Gastrocnemius medialis (tissue), 4 donors: ENCODE measurements at regions not wholly inside any gene's neighbourhood (a gene's known extent, or its start where the extent isn't known, plus 50 kb on each side); places are given as distances from the start of the nearest gene placed in this dataset.

Experiments used
- ATAC-seq, 2 donors: fragments of 150-250 bp; one replicate each; pipeline ENCODE4 v1.9.1; 2016
- DNase-seq, 2 donors: peaks; one replicate each; pipeline ENCODE4 v3.0.0-alpha.2; 2019
- H3K27ac ChIP-seq, 4 donors: fragments of 200-600 bp; sonication (generic); 1 replicate in 1 of 4; 2 replicates in 3 of 4; pipeline ENCODE4 v1.5.1; 2016 to 2018; ENCODE audit warnings: mild to moderate bottlenecking in 2 of 4, moderate library complexity in 1 of 4
- H3K27me3 ChIP-seq, 3 donors: fragments of 200-600 bp; sonication (generic) in 2 of 3; 1 replicate in 1 of 3; 2 replicates in 2 of 3; pipeline versions ENCODE4 v1.5.1 to v1.6.0; 2016 to 2019; ENCODE audit warnings: mild to moderate bottlenecking in 1 of 3, moderate library complexity in 1 of 3
- H3K36me3 ChIP-seq, 2 donors: fragments of 200-600 bp; sonication (generic) in 1 of 2; one replicate each; pipeline ENCODE4 v1.5.1; 2017 to 2018
- H3K4me1 ChIP-seq, 2 donors: fragments of 200-600 bp; sonication (generic) in 1 of 2; one replicate each; pipeline ENCODE4 v1.5.1; 2016 to 2017; ENCODE audit warnings: mild to moderate bottlenecking in 2 of 2
- H3K4me3 ChIP-seq, 4 donors: fragments of 200-600 bp; sonication (generic) in 3 of 4; 1 replicate in 1 of 4; 2 replicates in 3 of 4; pipeline ENCODE4 v1.5.1; 2016 to 2019; ENCODE audit warnings: mild to moderate bottlenecking in 2 of 4
- H3K9me3 ChIP-seq, 3 donors: fragments of 200-600 bp; sonication (generic) in 2 of 3; 1 replicate in 1 of 3; 2 replicates in 2 of 3; pipeline ENCODE4 v1.5.1; 2016 to 2019
- CTCF ChIP-seq, 5 experiments: fragments of 450-650 bp in 3 of 5; fragments of 200-600 bp in 2 of 5; sonication (generic) in 2 of 5; IDR thresholded peaks in 4 of 5; conservative IDR thresholded peaks in 1 of 5; 1 replicate in 4 of 5; 2 replicates in 1 of 5; pipeline ENCODE4 v1.5.1; 2016 to 2019; ENCODE audit warnings: antibody characterized with exemption in 5 of 5, mild to moderate bottlenecking in 3 of 5, moderate library complexity in 3 of 5
- POLR2A ChIP-seq, 2 donors: fragments of 450-650 bp; IDR thresholded peaks; one replicate each; pipeline ENCODE4 v1.6.1; 2017; ENCODE audit warnings: antibody characterized with exemption in 2 of 2, mild to moderate bottlenecking in 2 of 2, moderate library complexity in 2 of 2
- in situ Hi-C, 4 donors: fragments of 200-750 bp; cut with MboI; loops; one replicate each; pipeline versions ENCODE4 v1.15.0 to v1.8.0; 2017; ENCODE audit warnings: low sequenced_read_pairs in 4 of 4
- intact Hi-C: fragments of 100-400 bp; cut with DNase I; formaldehyde crosslinking; loops from one replicate; pipeline ENCODE4 v1.15.1; 2023; ENCODE audit warnings: low total_unique reads

GRCh38 chr5:34570721-34571676 is 85.1 kb upstream of the RAI14 start:
- intact Hi-C loops (no loop called here), in situ Hi-C loops (no loop called here)

GRCh38 chr5:34571677-34572041 is 84.5 kb upstream of the RAI14 start:
- no peaks in the 10 kb centered on the region for H3K4me1 ChIP-seq
- in situ Hi-C loops (no loop called here), intact Hi-C loops (no loop called here)
- TF ChIP-seq CTCF (IDR thresholded peaks at IDR 0.05 in 4 of 5, conservative IDR thresholded peaks at IDR 0.05 in 1 of 5) = no peak
- no peak for TF ChIP-seq POLR2A (IDR thresholded peaks at IDR 0.05)
- no peaks in the 10 kb centered on the region for H3K27me3 ChIP-seq
- DNase-seq = no peak
- H3K27ac ChIP-seq = no peak overlapping the region
- no peak overlapping the region for H3K4me3 ChIP-seq
- H3K36me3 ChIP-seq = no peaks in the 10 kb centered on the region
- H3K9me3 ChIP-seq = no peaks in the 10 kb centered on the region
- no peak for ATAC-seq

More at GRCh38 chr5:34570721-34571676, 85.1 kb upstream of the RAI14 start:
- ATAC-seq (no peak), DNase-seq (no peak)
- no peaks in the 10 kb centered on the region for H3K9me3 ChIP-seq
- H3K4me3 ChIP-seq = no peak overlapping the region
- H3K27me3 ChIP-seq = no peaks in the 10 kb centered on the region
- H3K36me3 ChIP-seq = no peaks in the 10 kb centered on the region
- no peak overlapping the region for H3K27ac ChIP-seq
- H3K4me1 ChIP-seq = no peaks in the 10 kb centered on the region
- TF ChIP-seq POLR2A (IDR thresholded peaks at IDR 0.05) = no peak
- no peak for TF ChIP-seq CTCF (IDR thresholded peaks at IDR 0.05 in 4 of 5, conservative IDR thresholded peaks at IDR 0.05 in 1 of 5)

DNA sequence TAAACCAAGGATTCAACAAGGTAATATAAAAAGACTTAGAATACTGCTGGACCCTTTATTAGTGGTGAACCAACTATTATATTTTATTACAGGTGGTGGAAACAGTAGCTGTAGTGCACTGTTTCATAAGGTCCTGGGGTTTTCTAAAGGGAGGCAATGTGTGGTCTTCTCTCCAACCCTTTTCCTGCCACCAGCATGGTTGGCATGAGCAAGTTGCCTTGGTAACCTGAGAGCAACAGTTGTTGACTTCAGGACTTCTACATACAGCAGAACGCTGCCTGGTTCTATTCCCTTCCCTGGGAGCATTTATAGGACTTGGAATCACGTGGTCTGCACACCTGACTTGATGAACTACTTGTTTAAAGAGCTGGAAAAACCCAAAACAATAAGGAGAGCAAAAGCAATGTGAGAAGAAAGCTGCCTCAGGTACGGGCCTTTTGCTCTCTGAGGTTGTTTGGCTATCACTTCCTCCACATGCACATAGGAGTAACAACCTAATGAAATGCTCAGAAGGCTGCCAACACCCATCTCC is 81.1 kb upstream of the RAI14 start:
- DNase-seq = no peak
- no peaks in the 10 kb centered on the region for H3K4me1 ChIP-seq
- in situ Hi-C loops = no loop called here
- no peaks in the 10 kb centered on the region for H3K9me3 ChIP-seq
- no peak for ATAC-seq
- H3K36me3 ChIP-seq = no peaks in the 10 kb centered on the region
- intact Hi-C loops = no loop called here
- no peak overlapping the region for H3K27ac ChIP-seq
- TF ChIP-seq POLR2A (IDR thresholded peaks at IDR 0.05) (no peak), CTCF (IDR thresholded peaks at IDR 0.05 in 4 of 5, conservative IDR thresholded peaks at IDR 0.05 in 1 of 5) (no peak)
- no peak overlapping the region for H3K4me3 ChIP-seq
- no peaks in the 10 kb centered on the region for H3K27me3 ChIP-seq

- no peak for DNase-seq
- Histone ChIP-seq H3K4me1 (no peaks in the 10 kb centered on the region), H3K27me3 (no peaks in the 10 kb centered on the region), H3K4me3 (no peak overlapping the region), H3K9me3 (no peaks in the 10 kb centered on the region), H3K27ac (no peak overlapping the region), H3K36me3 (no peaks in the 10 kb centered on the region)
- no peak for ATAC-seq
- intact Hi-C loops = no loop called here
- TF ChIP-seq POLR2A (IDR thresholded peaks at IDR 0.05) (no peak), CTCF (IDR thresholded peaks at IDR 0.05 in 4 of 5, conservative IDR thresholded peaks at IDR 0.05 in 1 of 5) (no peak)
- in situ Hi-C loops = no loop called here
These were observed 79.0 kb upstream of the RAI14 start for GRCh38 chr5:34576891-34577666.
